ENCODE measurements at regions not wholly inside any gene's neighbourhood (a gene's known extent, or its start where the extent isn't known, plus 50 kb on each side); places are given as distances from the start of the nearest gene placed in this dataset.
A peak's percentile ranks its signal among the peaks of the same experiment; 100 is the strongest.

GRCh38 chr13:38520041-38520440 lies 166.8 kb upstream of the FREM2 start:
- no peak for ATAC-seq

GRCh38 chr13:38527140-38527539 lies 159.7 kb upstream of the FREM2 start:
- ATAC-seq, result no peak

DNA sequence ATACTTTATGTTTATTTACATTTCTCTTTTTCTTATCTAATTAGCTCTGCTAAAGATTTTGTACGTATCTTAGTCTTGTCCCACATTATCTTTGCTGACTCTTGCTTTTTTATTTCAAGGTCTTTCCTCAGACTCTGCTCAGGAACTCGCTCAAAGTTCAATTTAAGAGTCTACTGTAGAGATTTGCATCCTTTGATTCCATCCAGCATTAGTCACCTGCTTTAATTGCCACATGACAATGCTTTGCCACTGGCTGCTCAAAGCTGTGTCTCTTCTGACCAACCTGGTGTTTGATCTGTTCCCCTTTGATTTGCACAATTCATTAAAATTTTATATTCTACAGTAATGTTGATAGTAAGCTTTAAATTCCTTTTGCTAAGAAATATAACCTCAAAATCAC lies 157.9 kb upstream of the FREM2 start:
- no peak for ATAC-seq

- no peak for ATAC-seq
Measured at GRCh38 chr13:38530492-38530891, 156.4 kb upstream of the FREM2 start.

- no peak for ATAC-seq
Measured at GRCh38 chr13:38535261-38535660, 151.6 kb upstream of the FREM2 start.

DNA sequence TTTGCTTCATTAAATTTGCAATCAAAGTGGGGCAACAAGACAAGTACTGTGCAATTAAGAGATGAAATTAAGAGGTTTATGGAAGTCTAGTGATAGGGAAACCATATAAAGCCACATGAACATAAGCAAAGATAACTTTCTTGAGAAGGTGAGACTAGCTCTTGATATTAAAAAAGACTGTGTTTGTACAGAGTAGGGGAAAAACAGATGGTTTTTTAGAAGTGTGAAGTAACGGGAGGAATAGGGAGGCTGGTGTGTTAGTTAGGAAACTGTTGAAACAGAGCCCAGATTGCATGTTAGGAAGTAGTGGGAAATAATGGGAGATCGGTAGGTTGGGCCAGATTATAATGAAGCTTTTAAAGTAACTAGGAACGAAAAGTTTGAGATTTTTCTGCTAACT lies 149.8 kb upstream of the FREM2 start:
- ATAC-seq, result no peak

GRCh38 chr13:38538422-38538821 lies 148.5 kb upstream of the FREM2 start:
- no peak for ATAC-seq

DNA sequence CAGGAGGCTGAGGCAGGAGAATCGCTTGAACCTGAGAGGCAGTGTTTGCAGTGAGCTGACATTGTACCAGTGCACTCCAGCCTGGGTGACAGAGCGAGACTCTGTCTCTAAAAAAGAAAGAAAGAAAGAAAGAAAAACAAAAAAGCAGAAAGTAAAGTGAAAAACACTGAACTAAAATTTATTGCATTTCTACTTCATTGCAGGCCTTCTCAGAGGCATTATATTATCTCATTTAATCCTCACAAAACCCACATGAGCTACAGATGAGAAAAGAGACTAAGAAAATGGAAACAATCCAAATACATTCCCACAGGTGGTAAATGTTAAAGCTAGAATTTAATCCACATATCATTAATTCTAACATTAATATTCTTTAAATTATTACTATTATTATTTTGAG lies 147.2 kb upstream of the FREM2 start:
- no peak for ATAC-seq

DNA sequence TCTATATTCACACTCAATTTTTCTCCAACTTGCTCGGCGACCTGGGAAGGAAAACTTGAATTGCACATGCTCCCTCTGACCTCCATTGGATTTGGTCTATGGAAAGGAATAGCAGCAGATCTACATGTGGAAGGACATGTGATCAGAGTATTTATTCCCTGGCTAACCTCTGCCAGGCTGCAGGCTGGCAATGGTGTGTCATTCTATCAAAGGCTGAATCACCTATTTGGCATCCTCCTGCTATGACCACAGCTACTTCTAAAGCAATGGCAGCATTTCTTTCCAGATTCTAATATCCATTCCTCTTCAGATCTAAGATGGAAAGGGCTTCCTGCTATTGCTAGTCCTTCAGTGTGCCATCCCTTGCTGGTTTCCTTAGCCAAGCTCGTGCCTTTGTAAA lies 144.3 kb upstream of the FREM2 start:
- ATAC-seq, result no peak

DNA sequence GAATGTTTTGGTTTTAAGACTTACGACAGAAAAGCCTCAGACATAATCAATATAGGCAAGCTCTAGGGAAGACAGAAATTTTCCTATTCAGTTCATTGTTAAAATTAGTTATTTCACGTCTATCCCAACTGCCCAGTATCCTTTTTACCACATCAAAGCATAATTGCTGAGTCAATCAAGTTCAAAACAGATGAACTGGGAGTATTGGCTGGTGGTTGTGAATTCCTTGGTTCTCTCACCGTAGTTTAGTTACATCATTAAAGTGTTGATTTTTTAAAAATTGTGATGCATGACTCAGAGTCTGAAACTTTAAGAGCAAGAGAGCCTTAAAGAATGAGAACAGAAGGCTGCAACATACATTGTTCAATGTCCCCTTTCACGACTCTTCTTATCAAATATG lies 143.3 kb upstream of the FREM2 start:
- no peak for ATAC-seq

GRCh38 chr13:38563739-38564138 lies 123.1 kb upstream of the FREM2 start:
- no peak for ATAC-seq

- ATAC-seq, result no peak
Measured at GRCh38 chr13:38564256-38565150, 122.4 kb upstream of the FREM2 start.

GRCh38 chr13:38566023-38566422 lies 120.9 kb upstream of the FREM2 start:
- ATAC-seq, result no peak

GRCh38 chr13:38566519-38566918 lies 120.4 kb upstream of the FREM2 start:
- no peak for ATAC-seq

DNA sequence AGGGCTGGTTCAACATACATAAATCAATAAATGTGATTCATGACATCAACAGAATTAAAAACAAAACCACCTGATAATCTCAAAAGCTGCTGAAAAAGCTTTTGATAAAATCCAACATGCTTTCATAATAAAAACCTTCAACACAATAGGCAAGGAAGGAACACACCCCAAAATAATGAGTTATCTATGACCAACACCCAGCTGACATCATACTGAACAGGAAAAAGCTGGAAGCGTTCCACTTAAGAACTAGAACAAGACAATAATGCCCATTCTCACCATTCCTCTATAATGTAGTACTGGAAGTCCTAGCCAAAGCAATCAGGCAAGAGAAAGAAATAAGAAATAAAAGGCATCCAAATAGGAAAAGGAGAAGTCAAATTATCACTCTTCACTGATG lies 116.2 kb upstream of the FREM2 start:
- no peak for ATAC-seq

- no peak for ATAC-seq
Measured at GRCh38 chr13:38575427-38575826, 111.5 kb upstream of the FREM2 start.

- no peak for ATAC-seq
Measured at GRCh38 chr13:38577048-38577447, 109.8 kb upstream of the FREM2 start.

- peak; percentile 49 for ATAC-seq
Measured at GRCh38 chr13:38582133-38582532, 104.7 kb upstream of the FREM2 start.

DNA sequence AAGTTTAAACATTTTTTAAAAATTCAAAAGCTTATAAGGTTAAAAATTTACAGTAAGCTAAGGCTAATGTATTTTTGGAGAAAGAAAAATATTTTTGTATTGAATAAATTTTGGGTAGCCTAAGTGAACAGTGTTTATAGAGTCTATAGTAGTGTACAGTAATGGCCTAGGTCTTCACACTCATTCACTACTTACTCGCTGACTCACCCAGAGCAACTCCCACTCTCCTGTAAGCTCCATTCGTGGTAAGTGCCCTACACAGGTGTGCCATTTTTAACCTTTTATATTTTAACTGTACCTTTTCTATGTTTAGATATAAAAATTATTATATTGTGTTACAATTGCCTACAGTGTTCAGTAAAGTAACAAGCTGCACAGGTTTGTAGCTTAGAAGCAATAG lies 96.6 kb upstream of the FREM2 start:
- no peak for ATAC-seq

DNA sequence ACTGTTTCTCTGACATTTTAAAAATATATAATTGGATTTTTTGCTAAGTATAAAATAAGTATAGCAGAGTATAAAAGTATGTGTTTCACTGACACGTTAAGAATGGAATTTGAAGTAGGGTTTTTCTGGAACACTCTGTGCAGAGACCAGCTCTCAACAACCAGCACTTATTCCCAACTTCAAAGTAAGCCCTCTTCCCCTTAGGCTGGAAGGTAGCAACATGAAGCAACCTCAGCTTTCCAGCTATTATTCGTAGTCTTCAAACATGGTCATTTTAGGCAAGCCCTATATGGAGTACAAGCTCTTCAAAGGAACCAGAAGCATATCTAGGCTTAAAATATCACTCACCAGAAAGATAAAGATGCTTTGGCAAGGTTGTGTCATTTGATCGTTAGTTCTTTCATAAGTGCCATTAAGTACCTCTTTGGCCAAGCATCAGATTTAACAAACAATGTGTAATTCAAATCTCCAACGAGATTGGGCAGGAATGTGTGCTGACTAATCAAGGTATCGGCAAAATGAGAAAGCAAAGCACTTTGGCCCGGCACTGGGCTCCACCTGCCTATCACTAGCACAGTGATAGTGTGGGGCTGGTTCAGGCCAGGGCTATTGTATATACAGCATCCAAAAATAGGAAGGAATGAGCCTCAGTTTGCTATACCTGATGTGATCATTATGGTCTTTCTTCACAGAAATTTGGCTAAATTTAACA lies 95.9 kb upstream of the FREM2 start:
- ATAC-seq, result no peak

DNA sequence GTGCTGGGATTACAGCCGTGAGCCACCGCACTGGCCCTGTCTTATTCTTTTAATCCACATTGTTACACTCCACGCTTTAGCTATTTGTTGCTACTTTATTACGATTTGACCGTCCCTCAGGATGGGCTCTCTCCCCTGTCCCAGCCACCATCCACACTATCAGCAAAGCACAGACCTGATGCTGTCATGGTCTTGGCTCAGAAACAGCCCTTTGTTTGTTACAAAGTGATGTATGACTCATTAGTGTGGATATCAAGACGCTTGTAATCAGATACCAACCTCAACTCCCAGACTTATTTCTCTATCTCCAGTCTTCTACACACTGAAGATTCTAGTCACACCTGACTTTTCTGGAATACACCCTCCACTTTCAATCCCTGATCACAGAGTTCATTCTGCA lies 84.6 kb upstream of the FREM2 start:
- no peak for ATAC-seq

GRCh38 chr13:38606699-38607535 lies 80.0 kb upstream of the FREM2 start:
- ATAC-seq, result no peak

- no peak for ATAC-seq
Measured at GRCh38 chr13:38617936-38618335, 68.9 kb upstream of the FREM2 start.

Data from esophagus mucosa (tissue), 1 donor.